Central memory CD4-positive, alpha-beta T cell (primary cell): ENCODE measurements at regions not wholly inside any gene's neighbourhood (a gene's known extent, or its start where the extent isn't known, plus 50 kb on each side); places are given as distances from the start of the nearest gene placed in this dataset.
"Not testable (repeated sequence)": the region's sequence is repeated elsewhere in the genome, so short reads cannot be mapped to it uniquely, and the experiment has no call there.

ENCODE experiments used
- DNase-seq: peaks from one replicate; pipeline ENCODE4 v3.0.0; 2022

DNA sequence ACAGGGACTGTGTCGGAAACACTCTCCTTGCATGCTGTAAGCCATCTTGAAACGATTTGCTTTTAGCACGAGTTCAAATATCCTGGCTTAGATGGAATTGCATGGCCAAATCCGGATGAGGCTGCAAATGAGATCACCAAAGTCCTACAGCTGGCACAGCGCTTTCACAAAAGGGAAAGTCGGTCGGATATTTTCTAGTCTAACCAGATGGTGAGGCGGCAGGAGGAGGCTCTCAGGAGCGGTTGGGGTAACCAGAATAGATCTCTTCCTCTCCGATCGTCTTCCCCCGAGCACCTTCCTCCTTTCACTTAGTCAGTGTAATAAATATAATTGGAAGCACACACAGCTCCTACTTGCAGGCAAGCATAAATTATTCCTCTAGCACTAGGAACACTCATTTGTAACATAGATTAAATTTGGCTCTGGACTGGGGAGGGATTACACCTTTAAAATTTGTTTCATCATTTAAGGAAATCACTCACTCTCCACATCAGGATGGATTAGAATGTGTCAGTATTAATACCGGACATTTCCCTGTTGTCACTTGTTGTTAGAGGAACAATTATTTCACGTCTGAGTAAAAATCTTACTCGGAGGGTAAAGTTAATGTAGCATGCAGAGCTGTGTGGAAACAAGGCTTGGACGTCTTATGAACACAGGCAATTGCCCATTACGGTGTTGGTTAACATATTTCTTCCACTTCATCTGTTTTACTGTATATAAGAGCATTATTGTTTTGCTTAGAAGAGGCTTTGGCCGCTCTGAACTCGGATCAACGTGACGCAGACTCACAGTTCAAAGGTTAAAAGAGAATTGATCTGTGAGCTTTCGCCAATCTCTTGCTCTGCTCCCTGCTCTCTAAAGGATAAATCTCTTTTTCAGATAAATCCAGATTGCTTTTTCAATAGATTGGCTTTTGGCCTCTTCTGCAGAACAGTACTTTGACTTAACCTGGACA is 857.9 kb downstream of the TYW1 start:
- DNase-seq: no peak

DNA sequence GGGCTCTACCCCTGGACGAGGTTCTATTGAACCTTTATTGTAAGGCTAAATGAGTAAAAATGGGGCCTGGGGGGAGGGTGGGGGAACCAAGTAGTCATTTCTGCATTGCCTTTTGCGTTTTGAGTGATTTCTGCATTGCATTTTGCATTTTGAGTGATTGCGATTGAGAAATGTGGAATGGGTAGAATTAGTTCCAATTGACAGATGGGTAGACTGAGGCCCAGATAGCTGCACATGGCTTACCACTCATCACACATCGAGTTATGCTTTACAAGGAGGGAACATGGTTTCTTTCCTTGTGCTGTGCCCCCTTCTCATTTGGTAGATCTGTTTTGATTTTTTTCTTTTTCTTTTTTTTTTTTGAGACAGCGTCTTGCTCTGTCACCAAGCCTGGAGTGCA is 858.7 kb downstream of the TYW1 start:
- DNase-seq: no peak

DNA sequence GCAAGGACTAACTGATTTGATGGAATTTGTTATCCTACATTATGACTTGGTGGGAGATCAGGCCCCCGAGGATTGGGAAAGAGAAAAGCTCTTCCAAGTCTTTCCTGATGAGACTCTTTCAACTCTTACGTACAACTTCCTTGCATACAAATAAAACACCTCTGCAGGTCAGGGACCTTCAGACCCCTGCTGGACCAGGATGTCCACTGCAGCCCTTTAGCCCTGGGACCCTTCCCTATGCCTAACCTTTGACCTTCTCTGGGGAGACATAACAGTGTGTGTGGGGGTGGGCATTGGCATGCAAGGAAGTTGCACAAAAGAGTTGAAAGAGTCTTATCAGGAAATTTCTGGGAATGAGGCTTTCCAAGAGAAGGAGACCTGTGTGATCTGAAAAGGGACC is 859.4 kb downstream of the TYW1 start:
- DNase-seq: no peak

DNA sequence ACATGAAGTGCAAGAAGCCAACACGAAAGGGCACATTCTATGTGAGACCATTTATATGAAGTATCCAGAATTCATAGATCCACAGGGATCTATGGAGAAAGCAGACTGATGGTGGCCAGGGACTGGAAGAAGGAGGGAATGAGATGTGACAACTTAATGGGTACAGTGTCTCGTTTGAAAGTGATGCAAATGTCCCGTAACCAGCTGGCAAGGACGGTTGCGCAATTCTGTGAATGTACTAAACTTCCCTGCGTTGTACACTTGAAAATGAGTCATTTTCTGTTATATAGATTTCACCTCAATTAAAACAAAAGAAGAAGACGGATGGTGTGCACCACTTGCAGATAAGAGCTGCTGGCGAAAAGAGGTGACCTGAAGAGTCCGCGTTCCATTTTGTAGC is 861.1 kb downstream of the TYW1 start:
- no peak for DNase-seq

DNA sequence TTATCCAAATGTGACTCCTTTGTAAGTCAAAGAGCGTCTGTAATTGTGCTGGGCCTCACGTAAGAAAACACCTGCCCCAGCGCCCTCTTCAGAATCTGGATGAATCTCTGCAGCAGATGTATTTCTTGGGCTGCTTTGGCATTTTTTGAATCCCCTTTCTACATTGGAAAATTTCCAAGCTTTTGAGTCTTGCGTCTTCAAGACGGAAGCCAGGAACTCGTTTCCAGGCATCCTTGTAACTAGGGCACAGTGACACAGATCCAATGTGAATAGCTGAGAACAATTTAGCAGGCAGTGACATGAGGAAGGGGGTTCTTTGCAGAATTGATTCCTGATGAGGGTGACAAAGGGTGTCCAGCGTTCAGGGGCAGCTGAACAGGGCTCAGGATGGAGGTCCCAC is 862.3 kb downstream of the TYW1 start:
- DNase-seq: no peak

DNA sequence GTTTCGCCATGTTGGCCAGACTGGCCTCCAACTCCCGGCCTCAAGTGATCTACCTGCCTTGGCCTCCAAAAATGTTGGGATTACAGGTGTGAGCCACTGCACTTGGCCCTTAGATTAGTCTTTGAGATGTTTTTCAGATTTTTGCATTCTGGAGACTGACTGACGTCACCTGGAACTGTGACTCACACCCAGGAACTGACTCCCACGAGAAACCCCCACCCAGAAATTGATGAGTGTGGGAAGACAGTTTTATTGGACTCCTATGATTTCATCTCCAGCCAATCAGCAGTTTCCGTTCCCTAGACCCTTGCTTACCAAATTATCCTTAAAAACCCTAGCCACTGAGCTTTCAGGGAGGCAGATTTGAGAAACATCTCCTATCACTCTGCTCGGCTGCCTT is 867.3 kb downstream of the TYW1 start:
- no peak for DNase-seq

DNA sequence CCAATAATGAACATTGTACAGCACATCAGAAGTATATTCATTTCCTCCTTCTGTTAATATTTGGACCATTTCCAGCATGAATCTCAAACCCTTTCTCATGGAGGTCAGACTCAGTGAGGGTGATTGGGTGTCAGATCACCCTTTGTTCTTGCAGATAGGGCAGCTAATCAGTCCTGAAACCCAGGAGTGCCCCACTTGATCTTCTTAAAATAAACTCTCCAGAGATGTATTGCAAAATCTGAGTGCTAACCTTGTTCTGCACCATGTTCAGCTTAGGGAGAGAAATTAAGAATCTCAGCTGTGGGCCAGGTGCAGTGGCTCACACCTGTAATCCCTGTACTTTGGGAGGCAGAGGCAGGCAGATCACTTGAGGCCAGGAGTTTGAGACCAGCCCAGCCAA is 869.4 kb downstream of the TYW1 start:
- DNase-seq: no peak

DNA sequence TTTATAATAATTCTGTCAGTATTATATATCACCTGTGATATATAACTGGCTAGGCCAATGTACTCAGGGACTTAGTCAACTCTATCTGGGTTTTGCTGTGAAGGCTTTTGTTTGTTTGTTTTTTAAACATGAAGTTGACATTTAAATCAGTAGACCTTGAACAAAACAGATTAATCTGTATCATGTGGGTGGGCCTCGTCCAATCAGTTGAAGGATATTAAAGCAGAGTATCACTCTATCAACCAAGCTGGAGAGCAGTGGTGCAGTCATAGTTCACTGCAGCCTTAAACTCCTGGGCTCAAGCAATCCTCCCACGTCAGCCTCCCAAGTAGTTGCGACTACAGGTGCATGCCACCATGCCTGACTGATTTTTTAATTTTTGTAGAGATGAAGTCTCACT is 870.2 kb downstream of the TYW1 start:
- DNase-seq: no peak

DNA sequence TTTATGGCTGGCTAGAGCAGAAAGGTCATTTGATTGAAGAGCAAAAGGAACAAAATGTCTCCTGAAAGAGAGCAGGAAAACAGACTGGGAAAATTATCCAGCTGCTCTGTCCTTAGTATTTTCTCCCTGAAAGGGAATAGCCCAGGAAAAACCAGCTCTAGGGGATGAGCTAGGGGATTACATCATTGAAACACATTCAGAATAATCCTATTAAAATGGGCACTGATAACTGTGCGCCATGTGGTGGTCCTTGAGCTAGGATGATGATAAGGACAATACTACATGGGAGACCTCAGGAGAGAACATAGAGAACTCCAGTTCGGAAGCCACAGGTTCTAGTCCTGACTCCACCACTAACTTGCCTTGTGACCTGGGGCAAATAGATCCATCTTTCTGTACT is 873.8 kb downstream of the TYW1 start:
- no peak for DNase-seq

DNA sequence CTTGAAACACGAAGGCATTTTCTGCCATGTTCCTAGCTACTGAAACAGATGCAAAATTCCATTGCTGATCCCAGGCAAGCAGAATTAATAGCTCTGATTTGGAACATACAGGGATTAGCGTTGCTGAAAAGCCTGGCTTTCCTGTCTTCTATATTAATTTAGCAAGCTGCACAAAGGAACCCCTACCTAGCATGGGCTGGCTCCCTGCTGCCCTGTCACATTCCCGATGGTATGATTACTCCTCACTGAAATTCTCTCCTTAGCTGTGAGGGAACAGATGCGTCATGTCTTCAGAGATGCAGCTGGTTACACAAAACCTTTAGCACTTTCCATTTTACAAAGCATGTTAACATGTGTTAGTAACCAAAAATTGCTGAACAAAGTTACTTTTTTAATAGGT is 878.9 kb downstream of the TYW1 start:
- DNase-seq: no peak

DNA sequence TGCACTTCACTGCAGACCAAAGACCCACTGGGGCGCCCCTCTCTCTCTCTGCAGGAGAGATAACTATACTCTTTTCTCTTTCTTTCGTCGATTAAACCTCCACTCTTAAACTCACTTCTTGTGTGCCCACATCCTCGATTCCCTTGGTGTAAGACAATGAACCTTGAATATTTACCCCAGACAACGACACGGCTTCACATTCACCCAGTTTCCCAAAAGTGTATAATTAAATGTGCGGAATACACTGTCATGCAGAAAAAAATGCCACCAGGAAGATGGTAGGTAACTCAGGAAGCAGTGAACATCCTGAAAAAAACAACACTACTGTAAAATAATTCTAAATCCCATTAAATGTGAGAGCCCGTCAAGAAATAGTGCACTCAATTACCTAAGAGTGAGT is 882.2 kb downstream of the TYW1 start:
- no peak for DNase-seq

DNA sequence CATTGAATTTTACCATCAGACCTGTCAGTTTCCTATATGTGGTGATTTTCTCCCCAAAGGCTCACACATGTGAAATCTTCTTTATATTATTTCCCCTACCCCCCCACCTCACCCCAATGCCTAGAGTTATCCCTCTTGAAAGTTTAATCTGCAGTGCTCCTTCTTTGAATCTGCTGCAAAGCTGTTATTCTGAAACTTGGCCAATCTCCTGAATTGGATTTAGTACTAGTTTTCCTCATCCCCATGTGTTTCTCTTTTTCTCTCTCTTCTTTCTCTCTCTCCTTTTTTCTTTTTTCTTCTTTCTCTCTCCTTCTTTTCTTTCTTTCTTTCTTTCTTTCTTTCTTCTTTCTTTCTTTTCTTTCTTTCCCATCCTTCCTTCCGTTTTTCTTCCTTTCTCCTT is 886.2 kb downstream of the TYW1 start:
- no peak for DNase-seq

DNA sequence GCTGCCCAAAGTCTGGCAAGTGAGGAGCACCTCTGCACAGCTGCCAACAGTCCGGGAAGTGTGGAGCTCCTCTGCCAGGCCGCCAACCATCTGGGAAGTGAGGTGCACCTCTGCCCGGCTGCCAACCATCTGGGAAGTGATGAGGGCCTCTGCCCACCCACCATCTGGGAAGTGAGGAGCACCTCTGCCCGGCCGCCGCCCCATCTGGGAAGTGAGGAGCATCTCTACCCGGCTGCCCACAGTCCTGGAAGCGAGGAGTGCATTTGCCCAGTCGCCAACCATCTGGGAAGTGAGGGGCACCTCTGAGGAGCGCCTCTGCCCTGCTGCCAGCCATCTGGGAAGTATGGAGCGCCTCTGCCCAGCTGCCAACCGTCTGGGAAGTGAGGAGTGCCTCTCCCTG is 893.7 kb downstream of the TYW1 start:
- no peak for DNase-seq

DNA sequence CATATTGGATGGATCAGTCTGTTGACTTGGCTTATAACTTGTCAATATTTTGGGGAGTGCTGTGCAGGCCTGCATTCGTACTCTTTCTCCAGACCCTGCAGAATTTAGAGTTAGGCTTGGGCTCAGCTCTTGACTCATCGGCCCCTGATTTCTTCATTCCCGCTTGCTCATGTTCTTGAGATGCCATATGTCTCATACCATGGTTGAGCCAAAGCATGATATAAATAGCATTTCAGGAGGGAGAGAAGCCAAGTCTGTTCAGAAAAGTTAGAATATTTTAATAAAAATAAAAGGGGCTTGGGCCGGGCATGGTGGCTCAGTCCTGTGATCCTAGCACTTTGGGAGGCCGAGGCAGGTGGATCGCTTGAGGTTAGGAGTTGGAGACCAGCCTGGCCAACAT is 898.1 kb downstream of the TYW1 start:
- no peak for DNase-seq

DNA sequence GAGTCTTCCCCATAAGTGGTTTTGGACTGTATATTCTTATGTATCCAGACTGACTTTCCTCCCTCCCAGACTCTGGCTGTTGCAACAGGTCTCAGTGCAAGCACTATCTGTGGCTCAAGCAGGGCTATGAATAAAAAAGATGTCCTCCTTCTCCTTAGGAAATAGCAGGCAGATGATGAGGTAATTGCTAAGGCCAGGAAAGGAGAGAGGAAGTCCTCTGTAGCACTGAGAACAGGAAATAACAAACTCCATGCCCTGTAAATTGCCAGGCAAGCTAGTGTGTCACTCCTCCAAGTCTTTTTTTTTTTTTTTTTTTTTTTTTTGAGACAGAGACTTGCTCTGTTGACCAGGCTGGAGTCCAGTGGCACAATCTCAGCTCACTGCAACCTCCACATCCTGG is 900.1 kb downstream of the TYW1 start:
- no peak for DNase-seq

DNA sequence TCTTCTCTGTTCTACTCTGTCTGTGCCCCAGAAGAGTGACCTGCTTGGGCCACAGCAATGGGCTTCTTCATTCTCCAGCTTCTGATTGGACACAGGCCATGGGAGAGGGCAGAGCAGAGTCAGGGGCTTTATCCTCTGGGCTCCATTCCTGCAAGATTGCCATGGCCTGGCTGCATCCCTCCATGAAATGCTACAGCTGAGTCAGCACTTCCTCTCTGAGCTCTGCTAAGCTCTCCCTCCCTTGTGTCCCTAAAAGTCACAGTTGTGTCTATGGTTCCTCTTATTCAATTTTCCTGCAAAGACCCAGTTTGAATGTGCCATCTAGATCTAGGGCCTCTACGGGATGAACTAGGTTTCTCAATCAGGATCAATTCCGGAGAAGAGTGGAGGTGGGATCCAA is 903.8 kb downstream of the TYW1 start:
- DNase-seq: no peak

DNA sequence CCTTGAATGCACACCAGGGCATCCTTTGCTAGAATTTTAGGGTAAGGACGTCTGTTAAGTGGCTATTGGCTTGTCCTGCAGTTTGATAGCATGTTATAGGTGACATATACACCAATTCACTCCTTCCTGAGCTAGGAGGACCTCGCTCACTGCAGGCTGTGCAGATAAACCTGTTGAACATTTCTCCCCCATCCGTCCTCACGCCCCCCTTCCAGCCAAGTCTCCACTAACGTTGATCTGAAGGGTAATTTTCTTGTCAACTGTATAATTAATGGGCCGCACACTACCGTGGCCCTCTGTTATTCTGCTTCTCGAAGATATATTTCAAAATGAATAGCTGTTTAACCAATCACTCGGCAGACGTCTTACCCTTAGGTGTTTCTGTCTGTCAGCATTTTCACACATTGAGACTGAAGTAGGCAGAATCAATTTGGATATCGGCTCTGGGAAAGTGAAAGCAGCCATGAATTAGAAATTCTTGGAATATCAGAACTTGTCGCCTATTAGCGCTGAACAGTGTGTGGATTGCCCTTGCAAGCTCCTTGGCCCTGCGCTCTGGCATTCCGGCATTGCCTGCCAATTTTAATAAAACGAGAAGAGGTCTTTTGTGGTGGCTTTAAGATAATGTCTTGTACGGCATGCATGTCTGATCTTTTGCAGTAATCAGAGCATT is 905.3 kb downstream of the TYW1 start:
- no peak for DNase-seq

DNA sequence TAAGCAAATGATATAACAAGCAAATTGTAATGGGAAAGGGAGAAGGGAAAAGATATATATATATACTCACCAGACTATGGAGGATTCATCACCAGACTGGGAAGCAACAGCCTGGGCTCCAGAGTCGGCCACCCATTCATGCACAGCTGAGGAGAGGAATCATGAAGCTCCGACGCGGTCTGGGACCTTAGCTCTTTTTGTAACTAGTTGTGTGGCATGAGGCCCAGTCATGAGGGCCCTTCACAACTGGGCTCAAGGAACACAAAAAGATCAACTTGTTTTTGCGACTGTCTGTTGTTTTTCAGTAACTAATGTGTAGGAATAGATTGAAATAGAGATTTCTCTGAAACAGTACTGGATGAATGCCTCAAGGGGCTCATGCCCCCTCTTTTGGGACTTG is 911.2 kb downstream of the TYW1 start:
- DNase-seq: no peak

DNA sequence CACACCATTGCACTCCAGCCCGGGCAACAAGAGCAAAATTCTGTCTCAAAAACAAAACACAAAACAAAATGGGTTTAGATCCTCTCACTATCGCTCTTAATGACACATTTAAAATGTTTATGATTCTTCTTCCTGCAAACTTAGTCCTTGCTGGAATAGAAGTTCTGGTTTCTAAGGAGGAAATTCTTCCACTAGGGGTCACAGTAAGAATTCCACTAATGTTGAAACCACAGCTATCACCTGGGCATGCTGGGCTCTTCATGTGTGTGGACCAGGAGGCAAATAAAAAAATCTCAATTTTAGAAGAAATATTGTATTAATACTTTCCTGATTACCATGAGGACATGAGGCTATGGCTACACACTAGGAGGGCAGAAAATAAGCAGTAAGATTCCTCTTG is 915.8 kb downstream of the TYW1 start:
- DNase-seq: no peak

DNA sequence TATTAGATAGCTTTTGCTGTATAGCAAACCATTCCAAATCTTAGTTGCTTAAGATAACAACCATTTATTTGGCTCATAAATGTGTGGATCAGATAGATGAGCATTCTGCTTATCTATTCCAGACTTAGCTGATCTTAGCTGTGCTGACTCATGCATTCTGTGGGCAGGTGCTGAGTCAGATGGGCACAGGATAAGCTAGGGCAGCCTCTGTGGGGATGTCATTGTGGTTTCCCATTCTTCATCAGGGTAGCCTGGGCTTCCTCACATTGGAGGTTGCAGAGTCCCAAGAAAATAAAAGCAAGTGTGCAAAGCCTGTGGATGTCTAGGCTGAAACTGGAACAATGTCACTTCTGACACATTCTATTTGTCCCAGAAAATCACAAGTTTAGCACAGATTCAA is 917.0 kb downstream of the TYW1 start:
- DNase-seq: no peak

DNA sequence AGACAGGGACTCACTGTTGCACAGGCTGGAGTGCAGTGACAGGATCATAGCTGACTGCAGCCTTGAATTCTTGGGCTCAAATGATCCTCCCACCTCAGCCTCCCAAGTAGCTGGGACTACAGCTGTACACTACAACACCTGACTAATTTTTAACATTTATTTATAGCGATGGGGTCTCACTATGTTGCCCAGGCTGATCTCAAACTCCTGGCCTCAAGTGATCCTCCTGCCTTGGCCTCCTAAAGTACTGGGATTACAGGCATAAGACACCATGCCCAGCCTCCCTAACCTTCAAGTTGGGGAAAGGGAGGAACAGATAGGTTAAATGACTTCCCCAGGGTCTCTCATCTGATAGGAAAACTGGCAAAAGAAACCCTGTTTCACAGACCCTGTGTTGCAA is 919.5 kb downstream of the TYW1 start:
- not testable (repeated sequence) for DNase-seq

DNA sequence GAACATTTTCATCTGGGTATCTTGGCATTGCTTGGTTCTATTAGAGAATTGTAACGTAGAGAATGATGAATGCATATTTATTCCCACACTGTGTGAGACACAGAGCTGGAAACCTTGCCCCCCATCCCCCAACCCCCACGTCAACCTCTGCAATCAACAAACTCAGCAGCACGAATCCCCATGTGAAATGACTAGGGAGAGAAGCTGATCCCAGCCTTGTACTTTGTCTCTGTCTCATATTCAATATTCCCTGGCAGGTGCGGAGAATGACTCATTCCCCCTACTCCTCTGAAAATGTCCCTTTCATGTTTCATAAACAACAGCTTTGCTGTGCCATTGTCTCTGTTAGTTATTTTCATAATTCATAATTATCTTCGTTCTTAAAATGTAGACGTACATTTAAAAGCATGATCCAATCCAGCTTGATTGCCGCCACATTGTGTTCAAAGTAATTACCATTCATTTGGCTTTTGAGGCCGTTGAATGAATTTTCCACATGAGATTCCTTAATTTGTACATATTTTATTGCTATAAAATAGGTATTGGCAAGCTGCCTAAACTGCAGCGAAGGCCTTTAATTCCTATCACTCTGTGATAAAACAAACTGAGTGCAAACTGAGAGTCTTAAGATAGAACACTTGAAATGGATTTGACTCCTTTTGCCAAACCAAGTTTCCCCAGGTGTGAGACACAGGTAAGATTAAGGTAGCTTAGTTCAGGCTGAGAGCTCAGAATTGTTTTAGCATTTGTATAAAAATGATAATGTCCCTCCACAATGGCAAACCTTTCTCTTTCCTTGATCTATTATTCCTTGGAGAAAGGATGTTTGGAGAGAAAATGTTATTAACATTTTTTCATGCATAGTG is 920.2 kb downstream of the TYW1 start:
- no peak for DNase-seq

DNA sequence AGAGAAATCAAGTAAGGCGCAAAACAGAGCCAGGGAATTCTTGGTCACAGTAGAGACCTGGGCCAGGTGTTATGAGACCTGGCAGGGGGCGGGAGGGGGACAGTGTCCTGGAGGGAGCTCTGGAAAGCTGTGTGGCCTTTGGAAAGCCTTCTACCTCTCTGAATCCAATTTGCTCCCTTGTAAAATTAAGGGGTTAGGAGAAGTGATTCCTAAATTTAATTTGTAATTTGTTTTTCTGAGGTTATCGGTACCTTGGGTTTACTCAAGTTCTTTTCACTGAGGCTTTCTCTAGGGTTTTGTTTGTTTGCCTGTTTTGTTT is 920.8 kb downstream of the TYW1 start:
- no peak for DNase-seq

DNA sequence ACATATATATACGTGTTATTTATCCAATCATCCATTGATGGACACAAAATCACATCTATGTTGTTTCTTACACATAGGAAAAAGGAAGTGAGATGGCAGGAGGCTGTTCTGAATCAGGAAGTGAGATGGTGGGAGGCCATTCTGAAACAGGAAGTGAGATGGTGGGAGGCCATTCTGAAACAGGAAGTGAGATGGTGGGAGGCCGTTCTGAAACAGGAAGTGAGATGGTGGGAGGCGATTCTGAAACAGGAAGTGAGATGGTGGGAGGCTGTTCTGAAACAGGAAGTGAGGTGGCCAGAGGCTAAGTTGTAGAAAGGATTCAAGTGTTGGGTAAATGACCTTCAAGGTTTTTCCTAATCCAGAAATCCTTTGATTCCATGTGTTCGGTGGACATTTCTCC is 921.5 kb downstream of the TYW1 start:
- DNase-seq: no peak
